22Rv1 (cell line): ENCODE measurements at regions not wholly inside any gene's neighbourhood (a gene's known extent, or its start where the extent isn't known, plus 50 kb on each side); places are given as distances from the start of the nearest gene placed in this dataset.
"Not testable (repeated sequence)": the region's sequence is repeated elsewhere in the genome, so short reads cannot be mapped to it uniquely, and the experiment has no call there.

Source experiments
- H3K27ac ChIP-seq: fragments of 450-650 bp; 2 replicates; pipeline ENCODE4 v1.5.1; 2017
- ZFX ChIP-seq: fragments of 450-650 bp; IDR thresholded peaks from 2 replicates; pipeline ENCODE4 v1.6.1; 2017; ENCODE audit warnings: antibody characterized with exemption, borderline replicate concordance
- TF ChIP-seq, protein P1 (sequence below): fragments of 450-650 bp; IDR thresholded peaks from 2 replicates; pipeline ENCODE4 v1.5.1; 2017; ENCODE audit warnings: mild to moderate bottlenecking

DNA sequence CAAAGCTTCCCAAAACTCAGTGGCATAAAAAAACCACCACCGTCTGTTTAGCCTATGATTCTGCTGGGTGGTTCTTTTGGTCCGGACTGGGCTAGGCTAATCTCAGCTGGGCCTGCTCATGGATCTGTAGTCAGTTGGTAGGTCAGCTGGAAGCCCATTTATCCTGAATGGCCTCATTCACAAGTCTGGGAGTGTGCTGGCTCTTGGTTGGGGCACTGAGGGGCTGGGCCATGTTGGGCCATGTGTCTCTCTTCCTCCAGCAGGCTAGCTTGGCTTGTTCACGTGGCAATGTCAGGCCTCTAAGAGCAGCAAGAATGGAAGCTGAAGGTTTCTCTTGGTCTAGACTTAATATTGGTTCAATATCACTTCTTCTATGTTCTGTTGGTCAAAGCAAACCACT lies 95.7 kb upstream of the HS6ST1 start:
- no peak for TF ChIP-seq ZFX
- TF ChIP-seq, protein P1, sequence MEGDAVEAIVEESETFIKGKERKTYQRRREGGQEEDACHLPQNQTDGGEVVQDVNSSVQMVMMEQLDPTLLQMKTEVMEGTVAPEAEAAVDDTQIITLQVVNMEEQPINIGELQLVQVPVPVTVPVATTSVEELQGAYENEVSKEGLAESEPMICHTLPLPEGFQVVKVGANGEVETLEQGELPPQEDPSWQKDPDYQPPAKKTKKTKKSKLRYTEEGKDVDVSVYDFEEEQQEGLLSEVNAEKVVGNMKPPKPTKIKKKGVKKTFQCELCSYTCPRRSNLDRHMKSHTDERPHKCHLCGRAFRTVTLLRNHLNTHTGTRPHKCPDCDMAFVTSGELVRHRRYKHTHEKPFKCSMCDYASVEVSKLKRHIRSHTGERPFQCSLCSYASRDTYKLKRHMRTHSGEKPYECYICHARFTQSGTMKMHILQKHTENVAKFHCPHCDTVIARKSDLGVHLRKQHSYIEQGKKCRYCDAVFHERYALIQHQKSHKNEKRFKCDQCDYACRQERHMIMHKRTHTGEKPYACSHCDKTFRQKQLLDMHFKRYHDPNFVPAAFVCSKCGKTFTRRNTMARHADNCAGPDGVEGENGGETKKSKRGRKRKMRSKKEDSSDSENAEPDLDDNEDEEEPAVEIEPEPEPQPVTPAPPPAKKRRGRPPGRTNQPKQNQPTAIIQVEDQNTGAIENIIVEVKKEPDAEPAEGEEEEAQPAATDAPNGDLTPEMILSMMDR, result no peak
- H3K27ac ChIP-seq, result no peak overlapping the region

DNA sequence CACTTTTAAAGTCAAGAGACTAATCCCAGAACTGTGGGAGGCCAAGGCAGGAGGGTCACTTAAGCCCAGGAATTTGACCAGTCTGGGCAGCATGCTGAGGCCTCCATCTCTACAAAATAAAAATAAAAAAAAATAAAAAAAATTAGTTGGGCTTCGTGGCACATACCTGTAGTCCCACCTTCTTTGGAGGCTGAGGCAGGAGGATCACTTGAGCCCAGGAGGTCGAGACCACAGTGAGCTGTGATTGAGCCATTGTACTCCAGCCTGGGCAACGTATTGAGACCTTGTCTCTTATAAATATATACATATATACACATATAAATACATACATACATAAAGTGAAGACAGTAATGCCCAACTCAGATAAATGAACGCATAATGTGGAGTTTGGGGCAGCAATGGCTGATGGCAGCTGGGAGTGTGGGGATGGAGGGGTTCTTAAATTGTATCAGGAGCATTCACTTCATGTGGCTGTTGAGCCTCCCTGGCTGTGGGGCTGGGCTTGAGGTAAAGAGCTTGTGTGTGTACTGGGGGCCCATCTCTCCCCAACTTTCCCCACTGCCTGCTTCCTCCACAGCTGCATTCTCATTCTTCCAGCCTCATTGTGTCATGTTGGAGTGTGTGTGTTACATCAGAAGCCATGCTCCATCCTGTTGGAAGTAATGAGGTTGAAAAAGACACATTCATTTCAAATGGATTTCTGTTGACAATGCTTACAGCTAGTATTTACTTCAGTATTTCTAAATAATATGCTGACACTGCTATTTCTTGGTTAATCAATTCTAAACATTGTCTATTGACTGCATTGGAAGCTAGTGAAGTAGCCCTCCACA lies 96.5 kb upstream of the HS6ST1 start:
- H3K27ac ChIP-seq, result no peak overlapping the region
- TF ChIP-seq ZFX, result no peak
- TF ChIP-seq, protein P1, result no peak

DNA sequence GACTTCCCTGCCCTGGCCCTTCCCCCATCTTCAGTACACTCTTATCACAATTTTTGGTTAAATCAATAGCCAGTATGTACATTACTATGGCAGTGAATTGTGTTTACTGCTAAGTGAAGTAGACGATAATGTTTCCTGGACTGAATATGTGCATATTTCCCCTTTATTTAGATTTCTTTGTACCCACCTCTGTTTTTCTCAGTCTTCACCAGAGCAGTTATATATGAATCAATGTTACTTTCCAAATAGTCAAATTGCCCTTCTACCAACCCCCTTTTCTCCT lies 97.1 kb upstream of the HS6ST1 start:
- no peak overlapping the region for H3K27ac ChIP-seq
- TF ChIP-seq, protein P1, result no peak
- no peak for TF ChIP-seq ZFX

DNA sequence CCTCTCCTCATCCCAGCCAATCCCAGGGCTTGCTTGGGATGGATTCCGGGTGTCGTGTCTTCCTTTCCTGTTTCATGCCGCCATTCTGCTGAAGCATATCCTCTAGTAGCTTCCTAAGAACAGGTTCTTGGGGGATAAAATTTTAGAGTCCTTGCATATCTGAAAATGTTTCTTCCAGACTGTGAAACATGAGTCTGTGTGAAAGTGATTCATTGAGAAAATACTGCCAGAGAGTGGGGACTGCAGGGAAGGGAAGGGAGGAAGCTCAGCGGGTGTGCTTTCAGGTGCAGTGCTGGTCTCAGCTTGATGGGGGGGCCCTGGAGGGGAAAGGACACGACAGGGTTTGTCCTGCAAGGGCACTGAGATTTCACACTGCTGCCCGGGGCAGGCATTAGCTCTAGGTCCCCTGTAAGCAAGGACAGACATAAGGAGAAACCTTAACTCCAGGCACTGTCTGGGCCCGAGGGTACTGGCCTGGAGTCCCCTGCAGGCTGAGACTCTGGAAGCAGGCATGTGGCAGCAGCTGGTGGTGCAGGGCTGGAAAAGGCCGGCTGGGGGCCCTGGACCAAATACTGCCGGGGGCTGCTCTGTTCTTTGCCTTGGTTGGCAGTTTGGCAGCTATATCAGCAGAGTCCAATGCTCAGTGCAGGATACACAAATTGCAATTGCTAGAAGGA lies 97.6 kb upstream of the HS6ST1 start:
- TF ChIP-seq ZFX, result no peak
- TF ChIP-seq, protein P1, result no peak
- no peak overlapping the region for H3K27ac ChIP-seq

DNA sequence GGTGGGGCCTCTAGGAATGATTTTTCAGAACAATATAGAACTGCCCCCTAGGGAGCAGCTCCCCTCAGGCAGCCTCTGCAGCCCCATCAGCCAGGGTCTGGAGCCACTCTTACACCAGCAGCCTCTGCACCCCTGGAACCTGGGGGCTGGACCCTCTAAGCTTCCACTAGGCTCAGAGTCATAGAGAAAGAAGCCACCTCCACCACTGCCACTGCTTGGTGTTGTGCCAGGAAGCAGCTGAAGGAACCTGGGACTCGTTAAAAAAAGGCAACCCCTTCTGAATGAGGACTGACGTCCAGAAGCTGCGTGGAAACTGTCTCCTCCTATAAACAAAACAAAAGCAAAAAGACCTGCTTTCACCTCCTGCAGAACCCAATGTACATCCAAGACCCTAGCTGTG lies 98.1 kb upstream of the HS6ST1 start:
- TF ChIP-seq, protein P1, result no peak
- no peak for TF ChIP-seq ZFX
- H3K27ac ChIP-seq, result no peak overlapping the region

DNA sequence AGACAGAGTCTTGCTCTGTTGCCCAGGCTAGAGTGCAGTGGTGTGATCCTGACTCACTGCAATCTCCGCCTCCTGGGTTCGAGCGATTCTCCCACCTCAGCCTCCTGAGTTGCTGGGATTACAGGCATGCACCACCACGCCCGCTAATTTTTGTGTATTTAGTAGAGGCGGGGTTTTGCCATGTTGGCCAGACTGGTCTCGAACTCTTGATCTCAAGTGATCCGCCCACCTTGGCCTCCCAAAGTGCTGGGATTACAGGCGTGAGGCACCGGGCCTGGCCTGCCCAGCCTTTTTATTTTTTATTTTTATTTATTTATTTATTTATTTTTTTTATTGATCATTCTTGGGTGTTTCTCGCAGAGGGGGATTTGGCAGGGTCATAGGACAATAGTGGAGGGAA lies 98.6 kb upstream of the HS6ST1 start:
- H3K27ac ChIP-seq, result not testable (repeated sequence)

DNA sequence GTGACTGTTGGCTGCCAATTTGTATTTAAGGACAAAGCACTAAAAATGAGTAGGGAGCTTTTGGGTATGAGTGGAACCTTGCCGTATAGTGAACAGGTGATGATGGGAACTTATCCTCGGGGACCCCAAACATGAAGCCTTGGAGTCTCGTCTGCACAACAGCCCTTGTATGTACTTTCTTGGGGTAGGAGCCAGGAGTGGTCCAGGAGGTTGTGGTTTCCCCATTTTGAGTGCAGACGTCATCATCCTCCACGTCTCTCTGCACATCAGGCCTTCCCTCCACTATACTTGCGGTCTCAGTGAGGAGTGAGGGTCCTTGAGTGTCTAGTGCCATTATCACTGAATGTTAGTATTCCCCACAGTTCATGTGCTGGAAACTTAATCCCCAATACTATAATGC lies 101.5 kb upstream of the HS6ST1 start:
- TF ChIP-seq, protein P1, result no peak
- TF ChIP-seq ZFX, result no peak
- no peak overlapping the region for H3K27ac ChIP-seq
